ENCODE measurements at regions not wholly inside any gene's neighbourhood (a gene's known extent, or its start where the extent isn't known, plus 50 kb on each side); places are given as distances from the start of the nearest gene placed in this dataset.

- no peak overlapping the region for H3K27ac Mint-ChIP-seq
- Histone ChIP-seq H4K20me1 (ENCODE audit: control insufficient read depth, insufficient read depth, low read length, poor library complexity, severe bottlenecking) (no peaks in the 10 kb centered on the region), H3K79me2 (ENCODE audit: control insufficient read depth, insufficient read depth, low read length) (no peaks in the 10 kb centered on the region), H3K27ac (ENCODE audit: low read length in 2 of 2) (no peak overlapping the region), H3K4me1 (ENCODE audit: control insufficient read depth in 2 of 2, insufficient read depth in 2 of 2, low read length in 2 of 2) (no peaks in the 10 kb centered on the region), H3K27me3 (replicated peaks in 1 of 4; ENCODE audit: control extremely low read depth in 1 of 4, control insufficient read depth in 3 of 4, insufficient read depth in 4 of 4, low read length in 3 of 4) (no peaks in the 10 kb centered on the region), H2AFZ (ENCODE audit: insufficient read depth, low read depth, low read length, poor library complexity, severe bottlenecking) (no peak overlapping the region), H3K4me2 (replicated peaks; ENCODE audit: low read depth, low read length, poor library complexity, severe bottlenecking) (no peak overlapping the region), H3K4me3 (ENCODE audit: control extremely low read depth in 1 of 5, extremely low read depth in 1 of 5, insufficient read depth in 1 of 5, low read depth in 2 of 5, low read length in 4 of 5) (no peak overlapping the region), H3K9me3 (ENCODE audit: control extremely low read depth in 1 of 3, control insufficient read depth in 2 of 3, insufficient read depth in 1 of 3, low read length in 2 of 3) (peaks cover 0 to 3% (median 1%) of the 10 kb centered on the region in 3 donors), H3K36me3 (replicated peaks in 1 of 2; ENCODE audit: control extremely low read depth in 1 of 2, control insufficient read depth in 1 of 2, extremely low read depth in 1 of 2, insufficient read depth in 2 of 2, low read length in 1 of 2) (no peaks in the 10 kb centered on the region), H3K9ac (ENCODE audit: low read length) (no peak overlapping the region)
- H3K27me3 Mint-ChIP-seq = peaks cover 7% of the 10 kb centered on the region
- no CpG with 5 or more reads among the region's 1 CpG for WGBS (ENCODE audit: insufficient coverage)
- TF ChIP-seq CTCF (IDR thresholded peaks at IDR 0.05) (no peak), EZH2 (IDR thresholded peaks at IDR 0.05; ENCODE audit: borderline replicate concordance, insufficient read depth, low read depth, low read length, poor library complexity, severe bottlenecking) (no peak)
- H3K4me3 Mint-ChIP-seq = no peak overlapping the region
- intact Hi-C loops (cut with micrococcal nuclease) = no loop called here
- ChIA-PET CTCF (no interaction called here), POLR2A (no interaction called here)
- no peaks in the 10 kb centered on the region for H3K4me1 Mint-ChIP-seq
- DNase-seq (no peak), ATAC-seq (ENCODE audit: low read depth) (no peak)
- H3K9me3 Mint-ChIP-seq (ENCODE audit: insufficient read depth) = no peaks in the 10 kb centered on the region
Measured at GRCh38 chr13:97520061-97520460, 86.1 kb downstream of the RAP2A start.

GRCh38 chr13:97520866-97521265 is 86.9 kb downstream of the RAP2A start:
- H3K4me1 Mint-ChIP-seq = no peaks in the 10 kb centered on the region
- Histone ChIP-seq H3K4me2 (replicated peaks; ENCODE audit: low read depth, low read length, poor library complexity, severe bottlenecking) (no peak overlapping the region), H2AFZ (ENCODE audit: insufficient read depth, low read depth, low read length, poor library complexity, severe bottlenecking) (no peak overlapping the region), H3K4me3 (ENCODE audit: control extremely low read depth in 1 of 5, extremely low read depth in 1 of 5, insufficient read depth in 1 of 5, low read depth in 2 of 5, low read length in 4 of 5) (no peak overlapping the region), H3K9ac (ENCODE audit: low read length) (no peak overlapping the region), H4K20me1 (ENCODE audit: control insufficient read depth, insufficient read depth, low read length, poor library complexity, severe bottlenecking) (no peaks in the 10 kb centered on the region), H3K27ac (ENCODE audit: low read length in 2 of 2) (no peak overlapping the region), H3K4me1 (ENCODE audit: control insufficient read depth in 2 of 2, insufficient read depth in 2 of 2, low read length in 2 of 2) (no peaks in the 10 kb centered on the region), H3K36me3 (replicated peaks in 1 of 2; ENCODE audit: control extremely low read depth in 1 of 2, control insufficient read depth in 1 of 2, extremely low read depth in 1 of 2, insufficient read depth in 2 of 2, low read length in 1 of 2) (no peaks in the 10 kb centered on the region), H3K27me3 (replicated peaks in 1 of 4; ENCODE audit: control extremely low read depth in 1 of 4, control insufficient read depth in 3 of 4, insufficient read depth in 4 of 4, low read length in 3 of 4) (no peaks in the 10 kb centered on the region), H3K9me3 (ENCODE audit: control extremely low read depth in 1 of 3, control insufficient read depth in 2 of 3, insufficient read depth in 1 of 3, low read length in 2 of 3) (peaks cover 0 to 3% (median 1%) of the 10 kb centered on the region in 3 donors), H3K79me2 (ENCODE audit: control insufficient read depth, insufficient read depth, low read length) (no peaks in the 10 kb centered on the region)
- DNase-seq = no peak
- no peak for ATAC-seq (ENCODE audit: low read depth)
- no peaks in the 10 kb centered on the region for H3K9me3 Mint-ChIP-seq (ENCODE audit: insufficient read depth)
- H3K4me3 Mint-ChIP-seq = no peak overlapping the region
- POLR2A ChIA-PET = no interaction called here
- H3K27me3 Mint-ChIP-seq = peaks cover 7% of the 10 kb centered on the region
- CTCF ChIA-PET = no interaction called here
- no peak for TF ChIP-seq CTCF (IDR thresholded peaks at IDR 0.05)
- no peak for TF ChIP-seq EZH2 (IDR thresholded peaks at IDR 0.05; ENCODE audit: borderline replicate concordance, insufficient read depth, low read depth, low read length, poor library complexity, severe bottlenecking)
- no CpG with 5 or more reads among the region's 2 CpGs for WGBS (ENCODE audit: insufficient coverage)
- H3K27ac Mint-ChIP-seq = no peak overlapping the region
- intact Hi-C loops (cut with micrococcal nuclease) = no loop called here

Data from B cell (primary cell).